Eye (tissue), 1 donor: ENCODE measurements at regions not wholly inside any gene's neighbourhood (a gene's known extent, or its start where the extent isn't known, plus 50 kb on each side); places are given as distances from the start of the nearest gene placed in this dataset.

ENCODE experiments used
- DNase-seq: peaks from one replicate; pipeline ENCODE4 v3.0.0-alpha.2; 2015

DNA sequence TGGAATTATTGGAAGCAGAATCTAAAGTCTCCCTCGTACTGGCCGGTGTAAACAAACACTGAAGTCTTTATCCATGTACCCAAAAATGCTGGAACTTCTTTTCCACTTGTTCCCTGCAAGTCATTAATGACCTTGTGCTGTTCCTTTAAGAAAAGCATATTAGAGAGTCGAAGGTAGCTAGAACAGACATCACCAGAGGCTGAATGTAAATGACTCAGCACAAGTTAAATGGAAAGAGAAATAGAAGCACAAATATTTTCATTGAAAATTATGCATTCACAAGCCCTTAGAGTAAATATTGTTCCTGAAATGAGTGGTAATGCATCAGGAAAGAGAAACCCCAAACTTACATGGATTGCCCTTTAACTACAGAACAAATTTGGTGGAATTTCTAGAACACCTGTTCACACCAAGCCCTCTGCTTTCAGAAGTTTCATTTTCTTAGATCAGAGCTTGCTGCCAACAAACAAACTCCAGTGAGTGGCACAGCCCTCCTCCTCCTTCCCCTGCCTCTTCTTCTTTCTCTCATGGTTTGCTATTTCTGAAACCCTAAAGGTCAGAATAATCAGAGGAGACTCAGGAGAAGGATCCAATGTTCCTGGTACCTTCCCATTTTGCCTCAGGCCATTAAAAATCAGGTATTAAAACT, 264.3 kb downstream of the TXNL1 start:
- no peak for DNase-seq

DNA sequence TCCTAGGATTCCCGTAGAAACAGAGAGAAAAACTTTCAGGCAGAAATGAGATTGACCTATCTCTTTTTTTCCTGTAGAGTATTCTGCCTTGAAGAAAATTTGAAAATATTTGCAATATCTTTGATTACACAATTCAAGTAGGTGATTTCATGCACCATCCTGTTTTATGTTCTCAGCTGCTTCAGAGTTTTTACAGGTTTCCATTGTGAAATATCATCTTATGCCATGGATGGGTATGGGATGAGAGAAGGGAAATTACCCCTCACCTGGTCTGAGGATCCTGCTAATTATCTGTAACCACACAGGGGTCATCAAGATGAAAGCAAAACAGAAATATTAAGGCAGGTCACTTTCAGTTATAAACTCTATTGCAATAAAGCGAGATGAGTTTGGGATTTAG, 264.8 kb downstream of the TXNL1 start:
- no peak for DNase-seq

DNA sequence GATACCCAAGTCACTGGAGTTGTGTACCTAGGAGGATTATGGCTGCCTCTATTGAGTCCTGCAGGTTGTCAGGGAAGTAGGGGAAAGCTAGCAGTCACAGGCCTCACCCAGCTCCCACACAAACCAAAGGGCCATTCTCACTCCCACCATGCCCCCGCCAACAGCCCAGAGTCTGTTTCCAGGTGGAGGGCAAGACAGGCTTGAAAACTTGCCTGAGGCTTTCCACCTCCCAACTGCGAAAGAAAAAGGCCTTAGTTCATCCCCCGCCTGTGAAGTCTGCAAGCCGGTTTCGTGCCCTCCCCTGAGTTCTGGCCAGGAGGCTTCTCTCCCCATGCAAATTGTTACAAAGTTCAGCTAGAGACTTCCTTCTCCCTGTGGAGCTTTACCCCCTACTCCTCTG, 270.3 kb downstream of the TXNL1 start:
- no peak for DNase-seq

DNA sequence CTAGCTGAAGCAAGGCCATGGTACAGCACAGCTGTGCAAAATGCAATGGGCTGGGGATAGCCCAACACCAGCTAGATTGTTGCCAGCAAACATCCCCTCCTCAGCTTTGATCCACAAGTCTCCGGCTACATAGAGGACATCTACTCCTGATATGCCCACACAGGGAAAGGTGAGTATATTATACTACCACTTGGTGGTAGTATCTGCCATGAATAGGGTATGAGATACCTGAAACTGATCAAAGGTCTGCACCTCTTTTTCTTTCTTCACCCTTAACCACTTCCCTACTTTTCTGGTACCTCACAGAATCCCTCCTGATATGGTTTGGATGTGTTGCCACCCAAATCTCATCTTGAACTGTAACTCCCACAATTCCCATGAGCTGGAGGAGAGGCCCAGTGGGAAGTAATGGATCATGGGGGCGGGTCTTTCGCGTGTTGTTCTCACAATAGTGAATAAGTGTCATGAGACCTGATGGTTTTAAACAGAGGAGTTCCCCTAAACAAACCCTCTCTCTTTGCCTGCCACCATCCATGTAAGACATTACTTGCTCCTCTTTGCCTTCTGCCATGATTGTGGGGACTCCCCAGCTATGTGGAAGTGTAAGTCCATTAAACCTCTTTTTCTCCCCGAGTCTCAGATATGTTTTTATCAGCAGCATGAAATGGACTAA, 279.6 kb downstream of the TXNL1 start:
- DNase-seq: no peak

DNA sequence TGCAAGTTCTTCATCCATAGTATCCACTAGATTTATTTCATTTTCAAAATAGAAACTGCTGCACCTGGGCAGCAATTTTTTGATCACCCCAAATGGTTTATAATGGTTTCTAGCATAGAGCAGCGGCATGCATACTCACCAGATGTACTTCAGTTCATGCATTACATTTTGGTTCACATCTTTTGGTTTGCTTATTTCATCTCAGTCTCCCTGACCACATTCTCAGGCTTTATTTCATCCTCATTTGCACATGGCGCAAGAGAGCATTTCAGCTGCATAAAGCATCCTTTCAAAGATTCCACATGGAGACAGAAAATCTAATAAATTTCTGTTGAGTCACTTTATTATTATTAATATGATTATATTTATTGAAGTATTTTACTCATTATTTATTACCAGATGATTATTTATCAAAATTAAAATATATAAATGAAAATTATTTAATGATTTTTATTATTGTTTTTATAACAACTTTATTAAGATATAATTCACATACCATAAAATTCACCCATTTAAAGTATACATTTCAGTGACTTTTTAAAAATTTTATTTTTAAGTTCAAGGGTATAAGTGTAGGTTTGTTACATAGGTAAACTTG, 284.6 kb downstream of the TXNL1 start:
- no peak for DNase-seq

DNA sequence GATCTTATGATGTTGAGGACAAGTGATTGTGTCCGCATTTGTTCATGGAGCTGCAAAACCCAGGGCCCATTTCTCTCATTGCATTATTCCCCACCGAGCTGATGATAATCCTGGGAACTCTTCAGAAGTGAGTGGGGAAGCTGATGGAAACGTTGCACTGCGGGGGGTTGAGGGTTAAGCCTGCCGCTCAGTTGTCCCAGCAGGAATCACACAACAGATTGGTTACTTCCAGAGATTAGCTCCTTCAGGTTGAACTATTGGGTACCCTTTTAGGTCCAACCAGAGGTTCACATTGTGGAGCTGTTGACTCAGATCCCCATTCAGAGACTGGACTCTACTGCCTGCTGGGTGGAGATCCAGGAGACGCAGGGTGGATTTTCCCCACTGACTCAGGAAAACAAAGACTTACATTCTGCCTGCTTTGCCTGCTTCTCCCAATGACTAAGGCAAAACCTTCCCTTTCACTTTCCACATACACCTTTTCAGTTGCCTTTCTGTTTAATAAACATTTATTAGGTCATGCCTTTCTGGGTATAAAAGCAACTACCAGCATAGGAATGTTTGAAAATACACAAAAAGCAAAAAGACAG, 286.4 kb downstream of the TXNL1 start:
- no peak for DNase-seq

DNA sequence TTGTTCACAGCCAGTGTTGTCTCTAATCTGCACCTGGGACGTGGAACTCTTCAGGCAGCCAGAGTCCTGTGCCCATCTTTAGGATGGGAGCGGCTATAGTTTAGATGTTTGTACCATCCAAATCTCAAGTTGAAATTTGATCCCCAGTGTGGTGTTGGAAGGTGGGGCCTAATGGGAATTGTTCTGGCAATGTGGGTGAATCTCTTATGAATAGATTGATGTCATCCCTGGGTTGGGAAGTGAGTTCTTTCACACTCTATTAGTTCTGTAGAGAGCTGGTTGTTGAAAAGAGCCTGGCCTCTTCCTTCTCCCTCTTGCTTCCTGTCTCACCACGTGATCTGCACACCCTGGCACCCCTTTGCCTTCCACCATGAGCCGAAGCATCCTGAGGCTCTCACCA, 300.9 kb downstream of the TXNL1 start:
- no peak for DNase-seq

DNA sequence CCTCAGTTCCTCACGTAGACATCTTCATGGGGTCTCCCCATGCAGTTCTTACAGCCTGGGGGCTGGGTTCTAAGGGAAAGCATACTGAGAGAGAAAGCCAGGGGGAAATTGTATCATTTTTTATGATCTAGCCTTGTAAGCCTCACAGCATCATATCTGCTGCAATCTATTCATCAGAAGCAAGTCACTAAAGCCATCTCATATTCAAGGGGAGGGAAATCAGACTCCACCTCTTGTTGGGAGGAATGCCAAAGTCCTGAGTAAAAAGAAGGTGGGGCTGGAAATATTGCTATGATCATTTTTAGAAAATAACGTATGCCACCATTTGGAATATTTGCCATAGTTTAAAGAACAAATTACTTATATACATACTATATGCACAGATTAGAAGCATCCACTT, 304.6 kb downstream of the TXNL1 start:
- no peak for DNase-seq

DNA sequence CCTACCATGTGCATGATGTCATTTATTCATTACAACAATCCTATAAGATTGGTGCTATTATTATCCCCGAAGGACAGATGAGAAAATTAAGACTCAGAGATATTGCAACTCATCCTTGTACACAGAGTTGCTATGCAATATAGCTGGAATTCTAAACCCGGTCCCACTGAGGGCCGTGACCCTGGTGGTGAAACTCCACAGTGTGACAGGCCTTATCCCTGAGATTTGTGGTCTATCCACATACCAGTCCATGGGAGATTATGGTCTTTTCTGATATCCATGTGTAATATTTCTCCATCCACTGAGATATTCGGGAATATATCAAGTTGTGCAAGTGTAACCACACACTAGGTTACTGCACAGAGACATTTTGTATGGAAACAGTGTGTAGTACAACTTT, 305.2 kb downstream of the TXNL1 start:
- no peak for DNase-seq

DNA sequence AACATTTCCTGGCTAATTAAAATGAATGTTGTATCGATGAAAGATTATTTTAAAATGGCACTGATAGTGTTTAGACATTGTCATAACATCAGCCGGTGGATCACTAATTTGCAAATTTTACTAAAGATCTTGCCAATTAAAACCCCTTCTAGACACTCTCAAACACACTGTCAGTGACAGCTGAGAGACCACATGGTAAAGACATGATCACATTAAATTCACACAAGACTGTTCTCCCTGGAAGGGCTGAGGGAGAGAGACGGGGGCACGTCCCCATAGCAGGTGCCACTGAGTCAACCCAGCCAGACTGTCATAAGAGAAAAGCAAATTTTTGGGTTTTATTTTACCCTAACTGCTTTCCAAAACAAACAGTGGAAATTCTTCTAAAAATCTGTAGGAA, 306.0 kb downstream of the TXNL1 start:
- DNase-seq: no peak

DNA sequence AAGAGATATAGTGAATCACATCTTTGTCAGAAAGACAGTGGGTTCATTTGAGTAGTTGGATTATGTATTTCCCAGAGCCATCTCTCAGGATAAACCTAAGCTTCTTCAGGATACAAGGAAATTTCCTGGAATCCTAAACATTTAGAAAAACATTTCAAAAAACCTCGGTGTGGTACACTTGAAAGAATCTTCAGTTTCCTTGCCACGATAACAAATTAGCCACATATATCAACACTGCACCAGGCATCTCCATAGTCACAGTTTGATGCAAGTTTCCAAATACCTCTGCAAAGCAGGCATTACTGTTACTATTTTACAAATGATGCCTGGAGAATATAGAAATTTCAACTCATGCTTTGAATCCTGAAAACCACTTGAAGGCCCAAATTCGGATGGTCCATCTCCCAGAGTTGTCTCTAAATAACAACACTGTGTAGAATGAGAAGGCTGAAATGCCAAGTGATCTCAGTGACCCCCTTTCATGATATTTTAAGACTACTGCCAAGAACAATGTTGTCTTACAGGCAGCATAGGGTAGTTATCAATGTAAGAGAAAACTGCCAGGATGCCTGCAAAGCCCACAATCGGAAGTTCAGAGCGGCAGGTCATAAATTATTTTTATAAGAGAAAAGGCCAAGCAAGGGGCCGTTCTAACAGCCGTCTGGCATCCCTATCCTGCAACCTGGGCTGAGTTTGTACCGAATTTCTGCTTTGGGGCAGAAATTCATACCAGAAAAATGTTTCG, 307.9 kb downstream of the TXNL1 start:
- DNase-seq: no peak

DNA sequence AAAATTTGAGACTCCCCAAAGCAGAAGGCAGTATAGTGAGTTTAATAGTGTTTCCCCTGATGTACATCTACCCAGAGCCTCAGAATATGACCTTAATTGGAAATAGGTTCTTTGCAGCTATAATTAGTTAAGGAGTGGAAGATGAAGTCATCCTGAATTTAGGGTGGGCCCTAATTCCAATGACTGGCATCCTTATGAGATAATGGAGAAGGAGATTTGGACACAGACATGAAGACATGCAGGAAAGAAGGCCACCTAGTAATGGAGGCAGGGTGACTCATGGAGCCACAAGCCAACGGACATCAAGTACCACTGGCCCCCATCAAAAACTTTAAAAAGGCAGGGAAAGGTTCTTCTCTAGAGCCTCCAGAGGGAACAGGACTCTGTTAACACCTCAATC, 308.9 kb downstream of the TXNL1 start:
- no peak for DNase-seq

DNA sequence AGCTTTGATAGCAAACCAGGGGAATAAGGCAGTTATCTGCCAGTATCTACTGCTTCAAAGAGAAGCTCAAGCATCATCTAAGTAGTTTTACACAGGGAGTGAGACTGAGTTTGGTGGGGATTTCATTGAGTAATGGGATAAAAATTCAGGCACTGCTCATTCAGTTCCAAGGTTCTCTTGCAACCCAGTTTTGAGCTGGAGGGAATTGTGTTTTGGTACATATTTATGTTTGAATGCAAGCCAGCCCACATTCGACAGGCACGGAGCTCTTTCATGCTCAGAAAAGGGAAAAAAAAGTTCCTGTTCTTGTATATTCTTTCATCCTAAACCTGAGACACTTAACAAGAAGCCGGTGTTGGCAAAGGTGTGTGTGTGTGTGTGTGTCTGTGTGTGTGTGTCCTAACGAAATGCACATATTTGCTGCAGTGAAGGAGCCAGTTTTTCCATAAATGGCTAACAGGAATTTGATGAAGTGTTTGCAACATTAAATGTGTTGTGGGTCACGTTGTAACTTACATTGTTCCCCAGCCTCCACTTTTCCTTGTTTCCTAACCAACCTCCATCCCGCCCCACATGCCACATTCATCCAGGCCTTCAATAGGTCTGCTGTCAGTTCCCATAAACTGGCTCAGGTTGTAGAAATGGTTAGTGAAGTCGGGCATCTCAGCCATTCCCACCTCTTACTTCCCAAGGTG, 311.1 kb downstream of the TXNL1 start:
- DNase-seq: peak; percentile 18

DNA sequence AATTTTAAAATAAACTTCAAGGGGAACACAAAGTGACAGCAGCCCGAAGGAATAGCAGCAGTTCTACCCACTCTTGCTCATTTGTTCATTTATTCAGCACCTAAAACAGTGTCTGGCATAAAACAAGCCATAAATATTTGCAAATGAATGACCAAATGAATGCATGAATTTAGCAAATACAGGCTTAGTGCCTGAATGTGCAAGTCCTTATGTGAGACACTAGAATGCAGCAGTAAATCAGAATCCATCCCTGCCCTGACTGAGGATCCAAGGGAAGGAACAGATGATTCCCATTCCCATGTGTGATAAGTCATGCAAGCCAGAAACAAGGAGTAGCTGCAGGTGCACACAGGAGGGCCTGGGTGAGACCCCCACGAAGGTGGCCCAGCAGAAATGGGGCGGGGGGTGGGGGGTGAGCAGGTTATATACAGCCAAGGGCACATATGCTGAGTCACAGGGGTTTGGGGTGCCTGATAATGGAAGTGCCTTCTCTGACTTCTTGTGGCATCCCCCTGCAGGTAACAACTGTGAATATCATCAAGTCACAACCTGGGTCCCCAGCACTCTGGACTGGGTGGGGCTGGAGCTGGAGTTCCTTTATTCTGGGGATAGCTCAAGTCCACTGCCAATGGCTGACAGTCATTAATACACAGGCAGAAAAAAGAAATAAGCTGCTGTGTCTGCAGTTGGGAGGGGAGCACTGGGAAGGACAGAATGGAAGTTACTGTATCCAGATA, 311.9 kb downstream of the TXNL1 start:
- DNase-seq: no peak

DNA sequence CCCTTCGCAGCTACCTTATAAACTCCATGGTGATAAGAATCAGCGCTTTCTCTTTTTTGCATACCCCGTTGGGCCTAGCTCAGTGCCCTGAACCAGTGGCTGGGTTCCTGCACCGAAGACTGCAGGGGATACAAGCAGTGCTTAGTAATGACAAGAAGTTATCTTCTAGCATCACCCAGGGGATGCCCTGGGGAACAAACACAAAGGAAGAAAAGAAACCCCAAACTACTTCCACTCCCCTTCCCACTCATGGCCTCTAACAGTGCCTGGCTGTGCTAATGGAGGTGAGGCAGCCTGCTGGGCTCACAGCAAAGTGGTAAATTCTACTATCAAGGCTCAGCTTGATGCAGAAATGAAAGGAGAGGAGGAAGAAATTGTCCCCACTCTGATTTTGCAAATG, 314.7 kb downstream of the TXNL1 start:
- no peak for DNase-seq

DNA sequence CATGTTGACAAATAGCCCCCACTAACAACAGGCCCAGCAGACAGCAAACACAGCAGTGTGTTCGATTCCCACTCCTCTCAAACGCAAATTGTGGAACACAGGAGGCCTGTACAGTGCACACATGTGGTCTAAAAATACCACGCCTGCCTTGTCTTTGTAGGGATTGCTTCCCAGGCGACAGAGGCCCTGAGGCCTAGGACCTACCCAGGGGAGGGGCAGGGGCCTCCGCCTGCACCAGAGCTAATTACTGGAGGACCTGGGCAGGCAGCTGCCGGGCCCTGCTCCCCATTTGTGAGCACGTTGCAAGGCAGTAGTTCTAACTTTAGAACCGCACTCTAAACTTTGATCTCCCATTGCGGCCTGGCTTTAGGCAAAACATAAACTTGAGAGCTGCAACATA, 316.0 kb downstream of the TXNL1 start:
- peak; percentile 38 for DNase-seq

DNA sequence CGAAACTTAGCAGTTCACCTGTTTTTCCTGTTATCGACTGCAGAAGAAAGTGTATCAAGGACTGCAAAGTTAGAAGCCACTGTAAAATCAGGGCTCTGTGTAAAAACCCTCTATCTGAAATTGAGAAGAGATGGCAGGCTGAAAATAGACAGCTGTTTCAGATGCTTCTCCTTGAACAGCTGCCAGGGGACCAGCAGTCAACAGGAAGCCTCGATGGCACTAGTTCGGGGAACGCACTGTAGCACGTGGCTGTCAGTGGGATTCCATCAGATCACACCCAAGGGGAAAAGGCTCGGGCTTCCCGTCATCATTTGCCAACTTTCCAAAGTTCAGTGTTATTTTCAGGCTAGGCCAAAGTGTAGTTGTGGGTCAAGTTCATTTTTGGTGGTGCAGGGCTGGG, 316.9 kb downstream of the TXNL1 start:
- peak; percentile 23 for DNase-seq

DNA sequence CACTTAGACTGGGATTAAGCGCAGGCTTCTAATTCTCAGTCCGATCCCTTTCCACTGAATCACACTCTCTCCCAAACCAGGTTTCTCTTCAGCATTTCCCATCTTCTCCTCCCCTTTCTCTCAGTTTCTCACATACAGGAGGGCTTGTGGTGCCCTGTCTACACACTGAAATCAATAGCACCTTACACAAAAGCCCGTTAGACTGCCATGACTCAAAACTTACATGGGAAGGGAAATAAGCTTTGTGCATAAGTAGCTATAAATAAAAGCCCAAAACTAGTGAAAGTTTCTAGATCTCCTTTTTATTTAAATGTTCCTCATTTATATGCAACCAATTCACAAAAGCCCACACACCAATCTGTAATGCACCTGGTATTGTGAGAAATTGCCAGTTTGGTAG, 318.4 kb downstream of the TXNL1 start:
- DNase-seq: no peak

DNA sequence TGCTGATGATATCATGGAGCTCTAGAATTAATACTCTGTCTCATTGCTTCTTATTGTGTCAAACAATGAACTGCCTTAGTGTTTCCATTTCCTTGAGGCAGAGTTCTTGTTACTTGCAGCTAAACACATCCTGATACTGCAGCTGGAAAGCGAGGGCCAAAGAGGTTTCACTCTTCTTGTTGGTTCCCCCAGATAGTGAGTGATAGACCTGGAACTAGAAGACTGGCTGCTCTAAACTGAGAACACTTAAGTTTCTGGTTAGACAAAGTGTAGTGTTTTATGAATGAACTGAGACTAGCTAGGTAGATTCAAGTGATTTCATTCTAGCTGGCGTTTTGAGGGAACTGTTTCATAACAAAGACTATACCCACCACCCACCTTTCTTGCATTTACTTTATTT, 321.7 kb downstream of the TXNL1 start:
- no peak for DNase-seq

DNA sequence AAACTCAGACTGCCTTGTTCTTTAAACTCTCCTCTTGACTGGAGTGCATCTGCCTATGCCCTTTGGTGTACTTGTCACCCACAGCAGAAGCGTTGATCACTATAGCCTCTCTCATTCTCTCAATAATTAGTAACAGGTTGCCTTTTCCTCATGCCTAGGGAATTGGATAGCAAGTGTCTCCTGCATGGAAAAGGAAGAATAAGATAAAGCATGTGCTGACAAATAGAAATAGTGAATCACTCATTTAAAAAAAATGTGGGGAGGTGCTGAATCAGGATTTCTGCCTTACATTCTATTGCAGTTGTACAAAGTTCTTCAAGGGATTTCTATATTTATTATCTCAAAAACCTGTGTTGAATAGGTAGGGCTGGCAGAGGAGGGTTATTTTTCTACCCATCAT, 323.0 kb downstream of the TXNL1 start:
- DNase-seq: no peak

DNA sequence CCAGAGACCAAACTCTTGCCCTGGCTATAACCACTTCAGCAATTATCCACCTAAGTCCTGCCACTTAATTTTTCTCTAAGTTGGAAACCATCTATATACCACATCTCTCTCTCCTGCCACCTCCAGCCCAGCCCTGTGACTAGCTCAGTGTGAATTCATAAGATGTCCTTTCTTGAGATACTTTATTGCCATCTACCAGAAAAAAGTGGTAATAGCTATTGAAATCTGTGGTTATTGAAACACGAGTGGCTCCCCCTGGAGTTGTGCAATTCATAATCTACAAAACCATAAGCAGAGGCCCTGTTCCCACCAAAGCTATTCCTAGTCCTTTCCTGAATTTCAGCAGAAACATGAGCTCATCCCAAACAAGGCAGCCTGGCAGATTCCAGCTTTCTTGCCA, 324.0 kb downstream of the TXNL1 start:
- no peak for DNase-seq
